DND-41 (cell line): ENCODE measurements at regions not wholly inside any gene's neighbourhood (a gene's known extent, or its start where the extent isn't known, plus 50 kb on each side); places are given as distances from the start of the nearest gene placed in this dataset.

Source experiments
- ATAC-seq: fragments of 200-7000 bp; cut with Tn5 transposase; 3 replicates; pipeline ENCODE4 v1.9.1; 2021; ENCODE audit warnings: low read depth; ENCODE audit not compliant: insufficient read depth
- DNase-seq: peaks from one replicate; pipeline ENCODE4 v3.0.0-alpha.2; 2020
- H2AFZ ChIP-seq: 2 replicates; pipeline ENCODE4 v1.6.0; 2012; ENCODE audit warnings: low read depth, low read length
- H3K27ac ChIP-seq: 2 replicates; pipeline ENCODE4 v1.5.1; 2012; ENCODE audit warnings: low read length, inconsistent platforms
- H3K27me3 ChIP-seq: fragments of 200-600 bp; sonication (generic); 2 replicates; pipeline ENCODE4 v1.6.0; 2012; ENCODE audit warnings: low read length, mild to moderate bottlenecking, inconsistent platforms; ENCODE audit not compliant: insufficient read depth, poor library complexity
- H3K36me3 ChIP-seq: 2 replicates; pipeline ENCODE4 v1.5.1; 2012; ENCODE audit warnings: low read length, inconsistent platforms; ENCODE audit not compliant: insufficient read depth
- H3K4me1 ChIP-seq: 2 replicates; pipeline ENCODE4 v1.5.1; 2012; ENCODE audit warnings: mild to moderate bottlenecking, low read length; ENCODE audit not compliant: insufficient read depth
- H3K4me2 ChIP-seq: 2 replicates; pipeline ENCODE4 v1.6.0; 2012; ENCODE audit warnings: mild to moderate bottlenecking, moderate library complexity, low read length, inconsistent platforms; ENCODE audit not compliant: insufficient read depth
- H3K4me3 ChIP-seq, 2 experiments: fragments of 200-600 bp in 1 of 2; shearing (Covaris generic) in 1 of 2; 2 replicates each; pipeline ENCODE4 v1.5.1; 2012 to 2016; ENCODE audit warnings: inconsistent platforms in 2 of 2, low read length in 2 of 2, mild to moderate bottlenecking in 2 of 2, low read depth in 1 of 2, moderate library complexity in 1 of 2
- H3K79me2 ChIP-seq: 2 replicates; pipeline ENCODE4 v1.6.0; 2012; ENCODE audit warnings: low read length, inconsistent platforms; ENCODE audit not compliant: insufficient read depth
- H3K9ac ChIP-seq: 2 replicates; pipeline ENCODE4 v1.6.0; 2012; ENCODE audit warnings: low read depth, mild to moderate bottlenecking, inconsistent platforms, low read length, moderate library complexity
- H3K9me3 ChIP-seq: 2 replicates; pipeline ENCODE4 v1.5.1; 2012; ENCODE audit warnings: low read length, moderate library complexity, mild to moderate bottlenecking, inconsistent platforms; ENCODE audit not compliant: insufficient read depth, severe bottlenecking
- H4K20me1 ChIP-seq: 2 replicates; pipeline ENCODE4 v1.6.0; 2012; ENCODE audit warnings: low read length; ENCODE audit not compliant: insufficient read depth
- CTCF ChIP-seq: IDR thresholded peaks from 2 replicates; pipeline ENCODE4 v1.5.1; 2012; ENCODE audit warnings: borderline replicate concordance, low read length, moderate library complexity, mild to moderate bottlenecking; ENCODE audit not compliant: poor library complexity, severe bottlenecking; ENCODE audit errors: extremely low read depth
- EZH2 ChIP-seq: IDR thresholded peaks from 3 replicates; pipeline ENCODE4 v1.6.1; 2012; ENCODE audit warnings: borderline replicate concordance, low read depth, mild to moderate bottlenecking, moderate library complexity, low read length, inconsistent platforms; ENCODE audit not compliant: severe bottlenecking

GRCh38 chr6:108767418-108768165 is 80.6 kb upstream of the ARMC2 start:
- no peaks in the 10 kb centered on the region for H3K36me3 ChIP-seq
- no peaks in the 10 kb centered on the region for H3K9me3 ChIP-seq
- TF ChIP-seq EZH2: no peak
- TF ChIP-seq CTCF: no peak
- no peak overlapping the region for H2AFZ ChIP-seq
- H3K79me2 ChIP-seq: no peaks in the 10 kb centered on the region
- ATAC-seq: no peak
- H3K27me3 ChIP-seq: no peaks in the 10 kb centered on the region
- no peak overlapping the region for H3K4me2 ChIP-seq
- no peak overlapping the region for H3K27ac ChIP-seq
- no peaks in the 10 kb centered on the region for H4K20me1 ChIP-seq
- no peaks in the 10 kb centered on the region for H3K4me1 ChIP-seq
- H3K9ac ChIP-seq: no peak overlapping the region
- no peak overlapping the region for H3K4me3 ChIP-seq
- no peak for DNase-seq

DNA sequence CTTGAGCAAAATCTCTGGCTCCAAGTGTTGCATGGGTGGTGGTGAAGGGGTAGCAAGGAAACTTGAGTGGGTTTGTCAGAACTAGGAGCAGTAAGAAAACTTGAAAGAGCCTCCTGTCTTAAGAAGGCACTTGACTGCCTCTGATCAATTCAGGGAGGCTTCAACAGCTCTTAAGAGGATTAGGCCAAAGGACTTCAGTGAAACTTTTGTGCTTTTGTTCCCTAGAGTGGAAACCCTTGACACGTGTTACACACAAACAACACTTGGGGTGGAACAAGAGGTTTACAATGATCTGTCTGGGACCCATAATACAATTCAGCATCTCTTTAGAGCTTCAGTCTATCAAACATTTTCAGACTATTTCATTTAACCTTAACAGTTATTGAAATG is 80.1 kb upstream of the ARMC2 start:
- Histone ChIP-seq H3K9me3 (no peaks in the 10 kb centered on the region), H3K4me3 (no peak overlapping the region), H3K9ac (no peak overlapping the region), H3K36me3 (no peaks in the 10 kb centered on the region), H3K79me2 (no peaks in the 10 kb centered on the region), H3K4me1 (no peaks in the 10 kb centered on the region), H3K27me3 (no peaks in the 10 kb centered on the region), H3K27ac (no peak overlapping the region), H2AFZ (no peak overlapping the region), H3K4me2 (no peak overlapping the region), H4K20me1 (no peaks in the 10 kb centered on the region)
- ATAC-seq (no peak), DNase-seq (no peak)
- no peak for TF ChIP-seq EZH2

- Histone ChIP-seq H3K9ac (no peak overlapping the region), H3K36me3 (no peaks in the 10 kb centered on the region), H2AFZ (no peak overlapping the region), H3K4me2 (no peak overlapping the region), H3K4me1 (no peaks in the 10 kb centered on the region), H3K4me3 (no peak overlapping the region), H3K27me3 (no peaks in the 10 kb centered on the region), H3K9me3 (no peaks in the 10 kb centered on the region), H4K20me1 (no peaks in the 10 kb centered on the region), H3K79me2 (no peaks in the 10 kb centered on the region), H3K27ac (no peak overlapping the region)
- DNase-seq (no peak), ATAC-seq (no peak)
- TF ChIP-seq CTCF (no peak), EZH2 (no peak)
Observed at GRCh38 chr6:108768792-108769524, 79.3 kb upstream of the ARMC2 start.

DNA sequence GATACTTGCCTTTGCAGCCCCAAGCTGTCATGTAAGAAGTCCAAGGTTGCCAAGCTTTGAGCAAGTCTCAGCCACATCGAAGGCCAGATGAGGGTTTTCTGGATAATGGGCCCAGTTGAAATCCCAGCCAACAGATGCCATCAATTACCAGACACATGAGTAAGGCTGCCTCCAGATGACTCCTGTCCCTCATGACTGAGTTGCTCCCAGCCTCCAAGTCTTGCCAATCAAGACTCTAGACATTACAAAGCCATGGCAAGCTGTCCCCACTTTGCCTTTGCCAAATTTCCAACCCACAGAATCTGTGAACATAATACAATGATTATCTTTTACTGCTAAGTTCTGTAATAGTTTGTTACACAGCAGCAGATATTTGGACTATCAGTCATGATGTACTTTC is 76.8 kb upstream of the ARMC2 start:
- no peaks in the 10 kb centered on the region for H3K4me1 ChIP-seq
- no peaks in the 10 kb centered on the region for H4K20me1 ChIP-seq
- no peaks in the 10 kb centered on the region for H3K36me3 ChIP-seq
- no peak overlapping the region for H3K9ac ChIP-seq
- H3K9me3 ChIP-seq: no peaks in the 10 kb centered on the region
- H2AFZ ChIP-seq: no peak overlapping the region
- DNase-seq (no peak), ATAC-seq (no peak)
- H3K4me2 ChIP-seq: no peak overlapping the region
- H3K27ac ChIP-seq: no peak overlapping the region
- H3K4me3 ChIP-seq: no peak overlapping the region
- H3K27me3 ChIP-seq: no peaks in the 10 kb centered on the region
- no peaks in the 10 kb centered on the region for H3K79me2 ChIP-seq
- TF ChIP-seq EZH2 (no peak), CTCF (no peak)
